HG03565 (cell line): ENCODE measurements at regions not wholly inside any gene's neighbourhood (a gene's known extent, or its start where the extent isn't known, plus 50 kb on each side); places are given as distances from the start of the nearest gene placed in this dataset.

Source experiments
- ATAC-seq: cut with Tn5 transposase; IDR thresholded peaks from one replicate; pipeline ENCODE4 v1.9.1; 2021; ENCODE audit warnings: mild to moderate bottlenecking, moderate library complexity; ENCODE audit not compliant: unreplicated experiment

GRCh38 chr2:221204699-221205098 lies 367.4 kb downstream of the EPHA4 start:
- ATAC-seq = no peak

- ATAC-seq = no peak
Observed at GRCh38 chr2:221205103-221205673, 366.9 kb downstream of the EPHA4 start.

- no peak for ATAC-seq
Observed at GRCh38 chr2:221210686-221211085, 361.4 kb downstream of the EPHA4 start.

- no peak for ATAC-seq
Observed at GRCh38 chr2:221211653-221212052, 360.5 kb downstream of the EPHA4 start.

- ATAC-seq = no peak
Observed at GRCh38 chr2:221212105-221212504, 360.0 kb downstream of the EPHA4 start.

GRCh38 chr2:221215487-221215886 lies 356.6 kb downstream of the EPHA4 start:
- no peak for ATAC-seq

- no peak for ATAC-seq
Observed at GRCh38 chr2:221216636-221217035, 355.5 kb downstream of the EPHA4 start.

GRCh38 chr2:221225752-221226151 lies 346.4 kb downstream of the EPHA4 start:
- no peak for ATAC-seq

GRCh38 chr2:221228214-221228769 lies 343.8 kb downstream of the EPHA4 start:
- ATAC-seq = no peak

GRCh38 chr2:221229099-221229498 lies 343.0 kb downstream of the EPHA4 start:
- no peak for ATAC-seq

GRCh38 chr2:221231511-221231910 lies 340.6 kb downstream of the EPHA4 start:
- ATAC-seq = no peak

- ATAC-seq = no peak
Observed at GRCh38 chr2:221235941-221236340, 336.2 kb downstream of the EPHA4 start.

GRCh38 chr2:221241072-221241471 lies 331.0 kb downstream of the EPHA4 start:
- no peak for ATAC-seq

- no peak for ATAC-seq
Observed at GRCh38 chr2:221243771-221244170, 328.3 kb downstream of the EPHA4 start.

- no peak for ATAC-seq
Observed at GRCh38 chr2:221245045-221245444, 327.1 kb downstream of the EPHA4 start.

- no peak for ATAC-seq
Observed at GRCh38 chr2:221245772-221246171, 326.3 kb downstream of the EPHA4 start.

- no peak for ATAC-seq
Observed at GRCh38 chr2:221254299-221254698, 317.8 kb downstream of the EPHA4 start.

GRCh38 chr2:221255862-221256261 lies 316.2 kb downstream of the EPHA4 start:
- no peak for ATAC-seq

- ATAC-seq = no peak
Observed at GRCh38 chr2:221258464-221258863, 313.6 kb downstream of the EPHA4 start.

GRCh38 chr2:221262651-221263050 lies 309.5 kb downstream of the EPHA4 start:
- no peak for ATAC-seq

GRCh38 chr2:221263573-221263972 lies 308.5 kb downstream of the EPHA4 start:
- no peak for ATAC-seq

GRCh38 chr2:221264318-221264717 lies 307.8 kb downstream of the EPHA4 start:
- no peak for ATAC-seq

GRCh38 chr2:221267773-221268425 lies 304.2 kb downstream of the EPHA4 start:
- ATAC-seq = no peak
